ENCODE measurements at regions not wholly inside any gene's neighbourhood (a gene's known extent, or its start where the extent isn't known, plus 50 kb on each side); places are given as distances from the start of the nearest gene placed in this dataset.

DNA sequence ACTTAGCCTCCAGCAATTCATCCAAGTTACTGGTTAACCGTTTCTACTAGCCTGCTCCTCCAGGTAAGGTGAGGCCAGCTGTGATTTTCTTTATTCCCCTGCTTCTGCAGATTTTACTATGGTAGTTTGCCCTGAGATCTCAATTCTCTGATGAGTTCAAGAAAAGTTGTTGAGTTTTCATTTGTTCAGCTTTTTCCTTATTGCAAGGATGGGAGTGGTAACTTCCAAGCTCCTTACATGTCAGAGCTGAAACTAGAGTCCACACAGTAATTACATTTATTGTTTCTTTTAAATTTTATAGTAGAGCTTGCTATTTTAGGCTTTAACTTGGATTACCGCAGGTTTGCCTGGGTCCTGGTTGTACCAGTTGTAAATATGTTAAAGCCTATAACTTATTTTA lies 76.9 kb upstream of the ZRANB2 start:
- Histone ChIP-seq H3K9ac (ENCODE audit: low read depth in 1 of 2, low read length in 2 of 2) (no peak overlapping the region), H3K4me1 (ENCODE audit: control insufficient read depth in 2 of 2, insufficient read depth in 2 of 2, low read length in 2 of 2) (peaks cover 18 to 31% of the 10 kb centered on the region in 2 donors), H3K4me3 (ENCODE audit: low read length in 2 of 2) (peak overlapping the region in 1 of 2 donors; percentile 16)

GRCh38 chr1:71157151-71157550 lies 76.3 kb upstream of the ZRANB2 start:
- H3K9me3 ChIP-seq (ENCODE audit: control insufficient read depth in 2 of 2, low read length in 2 of 2), result no peaks in the 10 kb centered on the region
- peaks cover 18 to 31% of the 10 kb centered on the region in 2 donors for H3K4me1 ChIP-seq (ENCODE audit: control insufficient read depth in 2 of 2, insufficient read depth in 2 of 2, low read length in 2 of 2)
- H3K9ac ChIP-seq (ENCODE audit: low read depth in 1 of 2, low read length in 2 of 2), result peak overlapping the region; percentile 31 to 52
- peak overlapping the region; percentile 69 to 83 for H3K27ac ChIP-seq (ENCODE audit: low read depth in 2 of 2, low read length in 2 of 2)
- no peaks in the 10 kb centered on the region for H3K27me3 ChIP-seq (ENCODE audit: control insufficient read depth in 2 of 2, insufficient read depth in 2 of 2, low read length in 2 of 2)
- H3K4me3 ChIP-seq (ENCODE audit: low read length in 2 of 2), result peak overlapping the region; percentile 9 to 16
- no peaks in the 10 kb centered on the region for H3K36me3 ChIP-seq (ENCODE audit: control insufficient read depth in 2 of 2, insufficient read depth in 2 of 2, low read length in 2 of 2)

More for the DNA sequence above, 76.9 kb upstream of the ZRANB2 start:
- Histone ChIP-seq H3K36me3 (ENCODE audit: control insufficient read depth in 2 of 2, insufficient read depth in 2 of 2, low read length in 2 of 2) (no peaks in the 10 kb centered on the region), H3K9me3 (ENCODE audit: control insufficient read depth in 2 of 2, low read length in 2 of 2) (no peaks in the 10 kb centered on the region), H3K27ac (ENCODE audit: low read depth in 2 of 2, low read length in 2 of 2) (peak overlapping the region; percentile 69 to 83), H3K27me3 (ENCODE audit: control insufficient read depth in 2 of 2, insufficient read depth in 2 of 2, low read length in 2 of 2) (no peaks in the 10 kb centered on the region)

DNA sequence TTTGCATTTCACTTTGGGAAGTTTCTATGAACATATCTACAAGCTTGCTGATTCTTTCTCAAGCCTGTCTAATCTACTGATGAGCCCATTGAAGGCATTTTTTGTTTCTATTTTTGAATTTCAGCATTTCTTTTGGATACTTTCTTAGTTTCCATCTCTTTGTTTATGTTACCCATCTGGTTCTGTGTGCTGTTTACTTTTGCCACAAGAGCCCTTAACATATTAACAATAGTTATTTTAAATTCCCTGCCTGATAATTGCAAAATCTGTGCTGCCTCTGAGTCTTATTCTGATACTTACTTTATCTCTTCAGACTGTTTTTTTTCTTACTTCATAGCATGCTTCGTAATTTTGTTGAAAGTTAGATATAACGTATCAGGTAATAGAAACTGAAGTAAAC lies 75.8 kb upstream of the ZRANB2 start:
- H3K36me3 ChIP-seq (ENCODE audit: control insufficient read depth in 2 of 2, insufficient read depth in 2 of 2, low read length in 2 of 2), result no peaks in the 10 kb centered on the region
- H3K4me3 ChIP-seq (ENCODE audit: low read length in 2 of 2), result peak overlapping the region; percentile 11 to 16
- peak overlapping the region; percentile 69 to 83 for H3K27ac ChIP-seq (ENCODE audit: low read depth in 2 of 2, low read length in 2 of 2)
- peaks cover 18 to 31% of the 10 kb centered on the region in 2 donors for H3K4me1 ChIP-seq (ENCODE audit: control insufficient read depth in 2 of 2, insufficient read depth in 2 of 2, low read length in 2 of 2)
- no peaks in the 10 kb centered on the region for H3K27me3 ChIP-seq (ENCODE audit: control insufficient read depth in 2 of 2, insufficient read depth in 2 of 2, low read length in 2 of 2)
- H3K9ac ChIP-seq (ENCODE audit: low read depth in 1 of 2, low read length in 2 of 2), result no peak overlapping the region
- no peaks in the 10 kb centered on the region for H3K9me3 ChIP-seq (ENCODE audit: control insufficient read depth in 2 of 2, low read length in 2 of 2)

DNA sequence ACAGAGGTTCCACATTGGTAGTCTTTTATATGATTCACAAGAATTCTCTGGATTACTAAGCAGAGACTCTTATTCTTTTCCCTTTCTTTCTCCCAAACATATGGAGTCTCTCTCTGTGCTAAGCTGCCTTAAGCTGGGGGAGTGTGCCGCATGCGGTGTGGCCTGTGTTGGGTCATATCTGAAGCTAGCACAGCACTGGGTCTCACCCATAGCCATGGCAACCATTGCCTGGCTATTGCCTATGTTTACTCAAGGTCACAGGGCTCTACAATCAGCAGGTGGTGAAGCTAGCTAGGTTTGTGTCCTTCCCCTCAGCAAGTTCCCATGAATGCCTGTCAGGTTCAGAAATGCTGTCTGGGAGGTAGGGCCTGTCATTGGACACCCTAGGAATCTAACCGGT lies 73.6 kb upstream of the ZRANB2 start:
- H3K4me1 ChIP-seq (ENCODE audit: control insufficient read depth in 2 of 2, insufficient read depth in 2 of 2, low read length in 2 of 2), result peaks cover 18 to 31% of the 10 kb centered on the region in 2 donors
- no peaks in the 10 kb centered on the region for H3K27me3 ChIP-seq (ENCODE audit: control insufficient read depth in 2 of 2, insufficient read depth in 2 of 2, low read length in 2 of 2)
- H3K36me3 ChIP-seq (ENCODE audit: control insufficient read depth in 2 of 2, insufficient read depth in 2 of 2, low read length in 2 of 2), result no peaks in the 10 kb centered on the region
- H3K9ac ChIP-seq (ENCODE audit: low read depth in 1 of 2, low read length in 2 of 2), result no peak overlapping the region
- H3K9me3 ChIP-seq (ENCODE audit: control insufficient read depth in 2 of 2, low read length in 2 of 2), result no peaks in the 10 kb centered on the region
- no peak overlapping the region for H3K4me3 ChIP-seq (ENCODE audit: low read length in 2 of 2)
- H3K27ac ChIP-seq (ENCODE audit: low read depth in 2 of 2, low read length in 2 of 2), result no peak overlapping the region

GRCh38 chr1:71153826-71154225 lies 73.0 kb upstream of the ZRANB2 start:
- Histone ChIP-seq H3K27ac (ENCODE audit: low read depth in 2 of 2, low read length in 2 of 2) (no peak overlapping the region), H3K27me3 (ENCODE audit: control insufficient read depth in 2 of 2, insufficient read depth in 2 of 2, low read length in 2 of 2) (no peaks in the 10 kb centered on the region), H3K36me3 (ENCODE audit: control insufficient read depth in 2 of 2, insufficient read depth in 2 of 2, low read length in 2 of 2) (no peaks in the 10 kb centered on the region), H3K9ac (ENCODE audit: low read depth in 1 of 2, low read length in 2 of 2) (no peak overlapping the region), H3K9me3 (ENCODE audit: control insufficient read depth in 2 of 2, low read length in 2 of 2) (no peaks in the 10 kb centered on the region), H3K4me1 (ENCODE audit: control insufficient read depth in 2 of 2, insufficient read depth in 2 of 2, low read length in 2 of 2) (peaks cover 18 to 31% of the 10 kb centered on the region in 2 donors), H3K4me3 (ENCODE audit: low read length in 2 of 2) (no peak overlapping the region)

DNA sequence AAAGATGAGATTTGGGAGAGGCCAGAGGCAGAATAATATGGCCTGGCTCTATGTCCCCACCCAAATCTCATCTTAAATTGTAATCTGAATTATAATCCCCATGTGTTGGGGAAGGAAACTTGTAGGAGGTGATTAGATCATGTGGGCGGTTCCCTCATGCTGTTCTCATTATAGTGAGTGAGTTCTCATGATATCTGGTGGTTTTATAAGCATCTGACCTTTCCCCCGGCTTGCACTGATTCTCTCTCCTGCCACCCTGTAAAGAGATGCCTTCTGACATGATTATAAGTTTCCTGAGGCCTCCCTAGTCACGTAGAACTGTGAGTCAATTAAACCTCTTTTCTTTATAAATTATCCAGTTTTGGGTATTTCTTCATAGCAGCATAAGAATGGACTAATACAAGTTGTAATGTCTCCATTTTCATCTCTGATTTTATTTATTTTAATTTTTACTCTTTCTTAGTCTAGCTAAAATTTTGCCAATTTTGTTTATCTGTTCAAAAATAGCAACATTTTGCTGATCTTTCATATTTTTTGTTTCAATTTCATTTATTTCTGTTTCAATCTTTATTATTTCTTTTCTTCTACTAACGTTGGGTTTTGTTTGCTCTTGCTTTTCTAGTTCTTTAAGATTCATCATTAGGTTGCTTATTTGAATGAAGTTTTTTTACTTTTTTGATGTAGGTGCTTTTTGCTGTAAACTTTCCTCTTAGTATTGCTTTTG lies 67.0 kb upstream of the ZRANB2 start:
- Histone ChIP-seq H3K27me3 (ENCODE audit: control insufficient read depth in 2 of 2, insufficient read depth in 2 of 2, low read length in 2 of 2) (no peaks in the 10 kb centered on the region), H3K4me1 (ENCODE audit: control insufficient read depth in 2 of 2, insufficient read depth in 2 of 2, low read length in 2 of 2) (no peaks in the 10 kb centered on the region), H3K4me3 (ENCODE audit: low read length in 2 of 2) (no peak overlapping the region), H3K9me3 (ENCODE audit: control insufficient read depth in 2 of 2, low read length in 2 of 2) (no peaks in the 10 kb centered on the region), H3K27ac (ENCODE audit: low read depth in 2 of 2, low read length in 2 of 2) (no peak overlapping the region), H3K9ac (ENCODE audit: low read depth in 1 of 2, low read length in 2 of 2) (no peak overlapping the region), H3K36me3 (ENCODE audit: control insufficient read depth in 2 of 2, insufficient read depth in 2 of 2, low read length in 2 of 2) (no peaks in the 10 kb centered on the region)

GRCh38 chr1:71135571-71135970 lies 54.7 kb upstream of the ZRANB2 start:
- no peaks in the 10 kb centered on the region for H3K36me3 ChIP-seq (ENCODE audit: control insufficient read depth in 2 of 2, insufficient read depth in 2 of 2, low read length in 2 of 2)
- no peaks in the 10 kb centered on the region for H3K4me1 ChIP-seq (ENCODE audit: control insufficient read depth in 2 of 2, insufficient read depth in 2 of 2, low read length in 2 of 2)
- H3K9me3 ChIP-seq (ENCODE audit: control insufficient read depth in 2 of 2, low read length in 2 of 2), result peaks cover 0 to 4% of the 10 kb centered on the region in 2 donors
- no peak overlapping the region for H3K9ac ChIP-seq (ENCODE audit: low read depth in 1 of 2, low read length in 2 of 2)
- H3K27me3 ChIP-seq (ENCODE audit: control insufficient read depth in 2 of 2, insufficient read depth in 2 of 2, low read length in 2 of 2), result no peaks in the 10 kb centered on the region
- no peak overlapping the region for H3K27ac ChIP-seq (ENCODE audit: low read depth in 2 of 2, low read length in 2 of 2)
- H3K4me3 ChIP-seq (ENCODE audit: low read length in 2 of 2), result no peak overlapping the region

Data from mucosa of rectum (tissue), 2 donors.